ENCODE measurements at regions not wholly inside any gene's neighbourhood (a gene's known extent, or its start where the extent isn't known, plus 50 kb on each side); places are given as distances from the start of the nearest gene placed in this dataset.

GRCh38 chrX:39398215-39398962 is 597.1 kb downstream of the MID1IP1 start:
- DNase-seq (ENCODE audit: extremely low read depth, low read depth) = no peak
- TF ChIP-seq, protein P1, sequence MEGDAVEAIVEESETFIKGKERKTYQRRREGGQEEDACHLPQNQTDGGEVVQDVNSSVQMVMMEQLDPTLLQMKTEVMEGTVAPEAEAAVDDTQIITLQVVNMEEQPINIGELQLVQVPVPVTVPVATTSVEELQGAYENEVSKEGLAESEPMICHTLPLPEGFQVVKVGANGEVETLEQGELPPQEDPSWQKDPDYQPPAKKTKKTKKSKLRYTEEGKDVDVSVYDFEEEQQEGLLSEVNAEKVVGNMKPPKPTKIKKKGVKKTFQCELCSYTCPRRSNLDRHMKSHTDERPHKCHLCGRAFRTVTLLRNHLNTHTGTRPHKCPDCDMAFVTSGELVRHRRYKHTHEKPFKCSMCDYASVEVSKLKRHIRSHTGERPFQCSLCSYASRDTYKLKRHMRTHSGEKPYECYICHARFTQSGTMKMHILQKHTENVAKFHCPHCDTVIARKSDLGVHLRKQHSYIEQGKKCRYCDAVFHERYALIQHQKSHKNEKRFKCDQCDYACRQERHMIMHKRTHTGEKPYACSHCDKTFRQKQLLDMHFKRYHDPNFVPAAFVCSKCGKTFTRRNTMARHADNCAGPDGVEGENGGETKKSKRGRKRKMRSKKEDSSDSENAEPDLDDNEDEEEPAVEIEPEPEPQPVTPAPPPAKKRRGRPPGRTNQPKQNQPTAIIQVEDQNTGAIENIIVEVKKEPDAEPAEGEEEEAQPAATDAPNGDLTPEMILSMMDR (IDR thresholded peaks at IDR 0.05; ENCODE audit: low read depth, low read length) = no peak

DNA sequence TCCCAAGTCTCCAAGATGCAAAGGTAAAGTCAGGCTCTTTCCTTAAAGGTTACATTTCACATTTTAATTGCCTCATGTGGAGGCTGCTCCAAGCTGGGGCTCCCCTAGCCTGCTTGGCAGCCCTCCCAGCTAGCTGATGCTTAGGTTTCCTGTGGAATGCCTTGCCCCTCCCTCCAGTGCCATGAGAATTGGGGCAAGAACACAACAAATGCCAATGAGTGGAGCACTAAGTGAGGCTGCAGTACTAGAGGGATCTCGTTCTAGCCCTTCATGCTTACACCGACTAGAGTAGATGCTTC is 597.7 kb downstream of the MID1IP1 start:
- no peak for DNase-seq (ENCODE audit: extremely low read depth, low read depth)
- TF ChIP-seq, protein P1 (IDR thresholded peaks at IDR 0.05; ENCODE audit: low read depth, low read length) = no peak

DNA sequence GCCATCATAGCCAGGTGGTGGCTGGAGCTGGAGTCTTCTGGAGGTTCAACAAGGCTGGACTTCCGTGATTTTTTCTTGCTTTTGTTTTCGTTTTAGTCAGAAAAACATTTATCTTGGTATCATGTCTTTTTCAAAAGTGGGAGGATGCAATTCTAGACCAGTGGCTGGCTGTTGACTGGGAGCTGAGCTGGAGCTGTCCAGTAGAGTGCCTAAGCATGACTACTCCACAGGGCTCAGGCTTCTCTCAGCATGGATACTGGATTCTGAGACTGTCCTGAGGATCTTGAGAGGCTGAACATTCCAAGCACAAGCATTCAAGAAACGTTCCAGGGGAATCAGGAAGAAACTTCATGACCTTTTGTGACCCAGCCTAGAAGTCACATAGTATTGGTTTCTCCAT is 598.1 kb downstream of the MID1IP1 start:
- TF ChIP-seq, protein P1 (IDR thresholded peaks at IDR 0.05; ENCODE audit: low read depth, low read length) = no peak
- no peak for DNase-seq (ENCODE audit: extremely low read depth, low read depth)

GRCh38 chrX:39401483-39402110 is 600.3 kb downstream of the MID1IP1 start:
- DNase-seq (ENCODE audit: extremely low read depth, low read depth) = no peak
- TF ChIP-seq, protein P1 (IDR thresholded peaks at IDR 0.05; ENCODE audit: low read depth, low read length) = no peak

- DNase-seq (ENCODE audit: extremely low read depth, low read depth) = no peak
- TF ChIP-seq, protein P1 (IDR thresholded peaks at IDR 0.05; ENCODE audit: low read depth, low read length) = no peak
Observed at GRCh38 chrX:39402158-39402557, 600.9 kb downstream of the MID1IP1 start.

DNA sequence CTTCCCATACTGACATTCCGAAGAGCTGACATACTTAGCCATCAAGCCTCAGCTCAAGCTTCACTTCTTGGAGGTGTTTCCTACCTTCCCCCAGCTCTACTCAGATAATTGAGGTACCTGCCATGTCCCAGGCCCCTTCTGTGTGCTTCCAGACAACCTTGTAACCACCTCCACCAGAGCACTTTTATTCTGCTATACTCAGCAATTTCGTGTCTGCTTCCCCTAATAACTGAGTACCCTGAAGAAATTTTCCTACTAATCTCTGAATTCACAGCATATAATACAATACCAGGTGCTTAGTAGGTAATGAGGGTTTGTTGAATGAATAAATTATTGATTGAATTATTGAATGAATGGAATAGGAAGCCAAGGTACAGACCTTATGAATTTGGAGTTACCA is 605.5 kb downstream of the MID1IP1 start:
- TF ChIP-seq, protein P1 (IDR thresholded peaks at IDR 0.05; ENCODE audit: low read depth, low read length) = no peak
- no peak for DNase-seq (ENCODE audit: extremely low read depth, low read depth)

- TF ChIP-seq, protein P1 (IDR thresholded peaks at IDR 0.05; ENCODE audit: low read depth, low read length) = no peak
- no peak for DNase-seq (ENCODE audit: extremely low read depth, low read depth)
Observed at GRCh38 chrX:39409246-39409917, 608.1 kb downstream of the MID1IP1 start.

All from AG09319 (cell line).